ENCODE measurements at regions not wholly inside any gene's neighbourhood (a gene's known extent, or its start where the extent isn't known, plus 50 kb on each side); places are given as distances from the start of the nearest gene placed in this dataset.

- intact Hi-C loops (cut with DNase I): loop anchor here (10.0 kb wide), 1 partner anchor 506 kb away; no protein-coding TSS in a partner anchor
These were observed 65.2 kb upstream of the ZNF423 start for GRCh38 chr16:49921106-49921505.

DNA sequence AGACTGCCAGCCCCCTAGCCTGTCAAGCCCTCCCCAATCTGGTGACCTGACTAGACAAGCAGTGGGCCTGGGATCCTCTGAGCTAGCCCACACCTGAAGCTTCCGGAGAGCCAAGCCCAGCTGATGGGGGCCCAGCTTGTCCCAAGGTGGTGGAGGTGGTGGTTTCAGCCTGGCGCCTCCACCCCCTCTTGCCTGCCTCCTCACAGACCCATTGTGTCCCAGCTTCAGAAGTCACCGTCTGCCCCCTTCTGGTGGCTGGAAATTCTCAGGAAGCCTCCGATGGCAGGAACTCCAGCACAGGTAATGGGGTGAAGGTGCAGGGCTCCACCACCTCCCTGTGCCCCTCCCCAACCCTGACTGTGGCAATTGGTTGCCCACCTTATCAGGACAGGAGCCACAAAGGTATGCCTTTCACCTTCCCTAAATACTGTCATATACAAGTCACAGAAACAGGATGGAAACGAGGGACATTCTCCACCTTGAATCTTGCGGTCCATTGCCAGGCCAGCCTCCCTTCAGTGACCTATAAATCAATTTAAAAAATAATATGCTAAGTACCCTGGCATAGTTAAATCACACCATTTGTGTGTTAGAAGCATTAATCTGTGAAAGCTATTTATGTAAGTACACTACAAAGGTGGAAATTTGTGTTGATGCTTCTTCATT, 66.0 kb upstream of the ZNF423 start:
- Histone ChIP-seq H3K4me3 (ENCODE audit: low read length in 3 of 3) (no peak overlapping the region), H3K9ac (ENCODE audit: low read length in 3 of 3) (no peak overlapping the region), H3K9me3 (ENCODE audit: control insufficient read depth in 2 of 3, insufficient read depth in 1 of 3, low read length in 3 of 3) (no peaks in the 10 kb centered on the region), H3K36me3 (ENCODE audit: control insufficient read depth in 2 of 3, insufficient read depth in 3 of 3, low read length in 3 of 3) (no peaks in the 10 kb centered on the region), H3K4me1 (ENCODE audit: control insufficient read depth in 2 of 3, insufficient read depth in 2 of 3, low read depth in 1 of 3, low read length in 3 of 3) (no peaks in the 10 kb centered on the region), H3K27me3 (ENCODE audit: control insufficient read depth, insufficient read depth, low read length) (no peaks in the 10 kb centered on the region), H3K27ac (ENCODE audit: low read depth in 2 of 2, low read length in 2 of 2) (no peak overlapping the region)
- TF ChIP-seq, protein P1, sequence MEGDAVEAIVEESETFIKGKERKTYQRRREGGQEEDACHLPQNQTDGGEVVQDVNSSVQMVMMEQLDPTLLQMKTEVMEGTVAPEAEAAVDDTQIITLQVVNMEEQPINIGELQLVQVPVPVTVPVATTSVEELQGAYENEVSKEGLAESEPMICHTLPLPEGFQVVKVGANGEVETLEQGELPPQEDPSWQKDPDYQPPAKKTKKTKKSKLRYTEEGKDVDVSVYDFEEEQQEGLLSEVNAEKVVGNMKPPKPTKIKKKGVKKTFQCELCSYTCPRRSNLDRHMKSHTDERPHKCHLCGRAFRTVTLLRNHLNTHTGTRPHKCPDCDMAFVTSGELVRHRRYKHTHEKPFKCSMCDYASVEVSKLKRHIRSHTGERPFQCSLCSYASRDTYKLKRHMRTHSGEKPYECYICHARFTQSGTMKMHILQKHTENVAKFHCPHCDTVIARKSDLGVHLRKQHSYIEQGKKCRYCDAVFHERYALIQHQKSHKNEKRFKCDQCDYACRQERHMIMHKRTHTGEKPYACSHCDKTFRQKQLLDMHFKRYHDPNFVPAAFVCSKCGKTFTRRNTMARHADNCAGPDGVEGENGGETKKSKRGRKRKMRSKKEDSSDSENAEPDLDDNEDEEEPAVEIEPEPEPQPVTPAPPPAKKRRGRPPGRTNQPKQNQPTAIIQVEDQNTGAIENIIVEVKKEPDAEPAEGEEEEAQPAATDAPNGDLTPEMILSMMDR (IDR thresholded peaks at IDR 0.05; ENCODE audit: borderline replicate concordance, extremely low read depth, insufficient read depth): peak; percentile 59
- no peak for FAIRE-seq
- peak in 4 of 5 donors; percentile 85 to 92 (median 88) for DNase-seq
- intact Hi-C loops (cut with DNase I): loop anchor here (10.0 kb wide), 1 partner anchor 507 kb away; no protein-coding TSS in a partner anchor

More at GRCh38 chr16:49921106-49921505, 65.2 kb upstream of the ZNF423 start:
- FAIRE-seq (no peak), DNase-seq (no peak)
- H3K4me3 ChIP-seq (ENCODE audit: low read length in 3 of 3): no peak overlapping the region
- H3K9me3 ChIP-seq (ENCODE audit: control insufficient read depth in 2 of 3, insufficient read depth in 1 of 3, low read length in 3 of 3): no peaks in the 10 kb centered on the region
- no peaks in the 10 kb centered on the region for H3K36me3 ChIP-seq (ENCODE audit: control insufficient read depth in 2 of 3, insufficient read depth in 3 of 3, low read length in 3 of 3)
- no peaks in the 10 kb centered on the region for H3K27me3 ChIP-seq (ENCODE audit: control insufficient read depth, insufficient read depth, low read length)
- H3K9ac ChIP-seq (ENCODE audit: low read length in 3 of 3): no peak overlapping the region
- TF ChIP-seq, protein P1 (IDR thresholded peaks at IDR 0.05; ENCODE audit: borderline replicate concordance, extremely low read depth, insufficient read depth): no peak
- H3K27ac ChIP-seq (ENCODE audit: low read depth in 2 of 2, low read length in 2 of 2): no peak overlapping the region
- no peaks in the 10 kb centered on the region for H3K4me1 ChIP-seq (ENCODE audit: control insufficient read depth in 2 of 3, insufficient read depth in 2 of 3, low read depth in 1 of 3, low read length in 3 of 3)

GRCh38 chr16:49923411-49923810, 67.5 kb upstream of the ZNF423 start:
- DNase-seq (no peak), FAIRE-seq (no peak)
- H3K27ac ChIP-seq (ENCODE audit: low read depth in 2 of 2, low read length in 2 of 2): no peak overlapping the region
- intact Hi-C loops (cut with DNase I): loop anchor here (10.0 kb wide), 1 partner anchor 509 kb away; no protein-coding TSS in a partner anchor
- no peaks in the 10 kb centered on the region for H3K9me3 ChIP-seq (ENCODE audit: control insufficient read depth in 2 of 3, insufficient read depth in 1 of 3, low read length in 3 of 3)
- no peak overlapping the region for H3K9ac ChIP-seq (ENCODE audit: low read length in 3 of 3)
- TF ChIP-seq, protein P1 (IDR thresholded peaks at IDR 0.05; ENCODE audit: borderline replicate concordance, extremely low read depth, insufficient read depth): no peak
- no peaks in the 10 kb centered on the region for H3K27me3 ChIP-seq (ENCODE audit: control insufficient read depth, insufficient read depth, low read length)
- no peaks in the 10 kb centered on the region for H3K36me3 ChIP-seq (ENCODE audit: control insufficient read depth in 2 of 3, insufficient read depth in 3 of 3, low read length in 3 of 3)
- no peaks in the 10 kb centered on the region for H3K4me1 ChIP-seq (ENCODE audit: control insufficient read depth in 2 of 3, insufficient read depth in 2 of 3, low read depth in 1 of 3, low read length in 3 of 3)
- no peak overlapping the region for H3K4me3 ChIP-seq (ENCODE audit: low read length in 3 of 3)

Data from kidney (tissue), 13 donors.